Body of pancreas (tissue), 4 donors: ENCODE measurements at regions not wholly inside any gene's neighbourhood (a gene's known extent, or its start where the extent isn't known, plus 50 kb on each side); places are given as distances from the start of the nearest gene placed in this dataset.

Experiments used
- CTCF ChIP-seq, 7 experiments: fragments of 450-650 bp in 4 of 7; fragments of 200-600 bp in 3 of 7; sonication (generic) in 3 of 7; IDR thresholded peaks; one replicate each; pipeline ENCODE4 v1.5.1; 2016 to 2019; ENCODE audit warnings: antibody characterized with exemption in 7 of 7
- POLR2A ChIP-seq, 3 donors: fragments of 450-650 bp; IDR thresholded peaks; one replicate each; pipeline ENCODE4 v1.6.1; 2016; ENCODE audit warnings: antibody characterized with exemption in 3 of 3, mild to moderate bottlenecking in 2 of 3

- TF ChIP-seq CTCF (IDR thresholded peaks at IDR 0.05) (no peak), POLR2A (IDR thresholded peaks at IDR 0.05) (no peak)
Observed at GRCh38 chr4:108244606-108245005, 75.9 kb upstream of the LEF1 start.
